Activated CD8-positive, alpha-beta memory T cell treated with anti-CD3 and anti-CD28 coated beads for 4 hours (primary cell): ENCODE measurements at regions not wholly inside any gene's neighbourhood (a gene's known extent, or its start where the extent isn't known, plus 50 kb on each side); places are given as distances from the start of the nearest gene placed in this dataset.
"Not testable (repeated sequence)": the region's sequence is repeated elsewhere in the genome, so short reads cannot be mapped to it uniquely, and the experiment has no call there.

Experiments used
- DNase-seq, 2 donors: peaks; one replicate each; pipeline ENCODE4 v3.0.0-alpha.2; 2020; ENCODE audit warnings: low read depth in 2 of 2

DNA sequence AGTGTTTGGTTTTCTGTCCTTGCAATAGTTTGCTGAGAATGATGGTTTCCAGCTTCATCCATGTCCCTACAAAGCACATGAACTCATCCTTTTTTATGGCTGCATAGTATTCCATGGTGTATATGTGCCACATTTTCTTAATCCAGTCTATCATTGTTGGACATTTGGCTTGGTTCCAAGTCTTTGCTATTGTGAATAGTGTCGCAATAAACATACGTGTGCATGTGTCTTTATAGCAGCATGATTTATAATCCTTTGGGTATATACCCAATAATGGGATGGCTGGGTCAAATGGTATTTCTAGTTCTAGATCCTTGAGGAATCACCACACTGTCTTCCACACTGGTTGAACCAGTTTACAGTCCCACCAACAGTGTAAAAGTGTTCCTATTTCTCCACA, 269.8 kb upstream of the DCN start:
- DNase-seq = not testable (repeated sequence)

DNA sequence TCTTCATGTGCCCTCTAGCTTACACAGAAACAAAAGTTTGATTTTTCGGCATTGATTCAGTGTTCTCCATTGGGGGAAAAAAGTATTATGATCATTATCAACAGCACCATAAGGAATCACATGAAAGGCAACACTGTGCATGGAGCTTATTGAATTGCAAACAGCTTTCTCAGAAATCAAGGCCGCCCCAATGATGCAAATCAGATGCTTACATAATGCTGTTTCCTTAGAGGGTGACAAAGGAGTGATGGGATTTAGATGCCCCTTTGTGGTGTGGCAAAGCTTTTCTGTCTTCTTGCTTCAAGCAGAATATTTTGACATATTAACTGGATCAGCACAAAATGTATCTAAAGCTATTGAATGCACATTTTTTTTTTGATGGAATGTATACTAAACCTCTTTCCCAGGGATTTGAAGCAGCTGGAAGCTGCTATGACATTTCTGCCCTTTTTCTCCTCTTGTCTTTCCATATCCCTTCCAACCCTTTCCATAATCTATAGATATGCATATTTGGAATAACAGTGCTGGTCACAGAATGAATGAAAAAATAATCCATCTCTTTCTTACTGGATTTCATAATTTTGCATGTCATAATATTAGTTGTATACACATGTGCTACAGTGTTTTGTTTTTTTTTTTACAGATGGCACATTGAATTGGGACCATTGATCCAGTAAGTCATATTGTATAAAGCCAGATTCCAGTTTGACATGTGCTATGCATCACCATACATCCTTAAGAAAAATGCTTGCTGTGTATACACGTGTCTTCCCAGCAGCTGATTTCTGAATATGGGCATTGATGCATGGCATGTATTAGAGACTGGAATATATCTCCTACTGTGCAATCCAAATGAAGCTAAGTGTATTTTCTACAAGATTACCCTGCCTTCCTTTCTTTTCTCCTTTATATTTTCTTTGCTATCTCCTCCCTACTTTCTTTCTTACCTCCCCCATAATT, 259.7 kb upstream of the DCN start:
- no peak for DNase-seq

DNA sequence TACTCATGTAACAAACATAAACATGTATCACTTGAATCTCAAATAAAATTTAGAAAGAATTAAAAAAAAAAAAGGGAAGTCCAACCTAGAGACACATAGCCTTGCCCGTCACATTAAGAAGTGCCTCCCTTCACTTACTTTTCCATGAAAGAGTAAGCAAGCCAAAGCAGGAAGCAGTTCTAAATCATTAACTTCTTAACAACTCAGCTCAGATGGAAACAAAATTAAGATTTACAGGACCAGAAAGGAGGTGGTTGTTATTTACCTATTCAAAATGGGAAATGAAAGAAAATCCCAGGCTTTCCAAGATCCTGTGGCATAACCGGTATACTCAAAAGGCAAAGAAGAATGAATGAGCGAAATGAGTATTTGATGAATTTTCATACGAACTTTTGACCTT, 258.6 kb upstream of the DCN start:
- DNase-seq = no peak

DNA sequence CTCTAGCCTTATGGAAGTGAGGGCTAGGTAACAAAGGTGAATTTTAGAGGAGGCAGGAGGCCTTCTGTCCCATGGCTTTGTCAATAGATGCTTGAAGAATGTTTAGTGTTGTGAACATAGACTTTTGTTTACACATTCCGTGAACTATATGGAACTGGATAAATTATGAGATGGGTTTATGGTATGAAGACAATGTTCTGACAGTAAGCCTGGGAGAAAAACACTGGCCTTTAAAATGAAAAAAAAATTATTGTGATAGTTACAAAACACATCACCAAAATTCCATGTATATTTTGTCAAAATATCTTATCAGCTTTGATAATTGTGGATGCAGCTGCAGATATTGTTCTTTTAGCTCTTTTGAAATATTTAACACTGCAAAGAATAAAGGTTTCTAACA, 251.5 kb upstream of the DCN start:
- no peak for DNase-seq

GRCh38 chr12:91432755-91433154, 250.1 kb upstream of the DCN start:
- DNase-seq = no peak

DNA sequence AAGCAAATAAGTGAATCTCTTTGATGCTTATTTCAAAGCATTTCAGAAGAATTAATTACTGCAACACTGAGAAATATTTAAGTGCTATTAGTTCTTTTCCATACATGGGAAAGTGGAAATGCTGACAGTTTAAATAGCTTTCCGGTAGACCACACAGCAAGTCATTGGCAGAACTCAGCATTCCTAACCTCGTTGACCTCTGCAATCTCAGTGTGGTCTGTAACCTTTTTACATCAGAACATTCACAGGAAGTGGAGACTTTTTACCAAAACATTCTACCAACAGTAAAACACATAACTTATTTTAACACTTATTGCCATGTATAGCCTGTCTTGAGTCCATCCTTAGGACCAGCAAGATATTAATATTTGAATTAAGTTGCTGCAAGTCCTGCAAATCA, 249.5 kb upstream of the DCN start:
- DNase-seq = no peak

GRCh38 chr12:91424506-91424905, 241.9 kb upstream of the DCN start:
- no peak for DNase-seq

GRCh38 chr12:91423693-91424050, 241.1 kb upstream of the DCN start:
- DNase-seq = no peak

DNA sequence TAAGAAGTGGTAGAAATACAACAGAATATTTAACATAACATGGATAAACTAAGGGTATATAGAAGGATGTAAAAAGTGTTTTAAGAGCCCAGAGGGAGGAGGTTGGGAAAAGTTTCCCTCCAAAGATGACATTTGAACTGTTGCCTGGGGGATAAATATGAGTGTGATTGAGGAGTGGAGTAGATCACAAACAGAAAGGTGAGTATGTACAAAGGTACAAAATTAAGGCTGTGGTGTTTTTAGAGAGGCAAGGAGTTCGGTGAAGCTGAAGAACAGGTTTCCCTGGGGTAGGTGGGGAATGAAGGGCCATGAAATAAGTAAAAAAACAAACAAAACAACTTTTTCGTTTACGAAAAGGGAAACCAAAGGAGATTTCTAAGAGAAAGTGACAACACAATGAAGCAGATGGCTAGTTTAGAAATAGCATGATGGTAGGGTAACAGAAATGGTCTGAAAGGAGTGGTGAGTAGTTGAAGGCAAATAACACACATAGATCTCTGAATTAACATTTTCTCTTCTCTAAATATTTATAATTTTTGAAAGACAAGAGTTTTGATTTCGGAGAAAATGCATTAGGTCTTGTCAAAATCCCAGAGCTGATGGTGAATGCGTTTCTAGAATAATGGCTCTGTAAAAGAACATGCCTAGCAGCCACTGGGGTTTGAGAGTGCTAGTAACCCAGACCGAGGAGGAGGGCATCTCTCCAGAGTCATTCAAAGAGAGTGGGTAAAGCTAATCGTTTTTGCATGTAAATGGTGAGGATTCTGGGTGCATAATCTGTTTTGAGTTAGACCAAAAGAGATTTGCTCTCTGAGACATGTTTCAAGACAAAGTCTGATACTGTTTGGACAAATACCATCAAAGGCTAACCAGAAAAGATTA, 240.4 kb upstream of the DCN start:
- DNase-seq = no peak

GRCh38 chr12:91422127-91422526, 239.5 kb upstream of the DCN start:
- no peak for DNase-seq

DNA sequence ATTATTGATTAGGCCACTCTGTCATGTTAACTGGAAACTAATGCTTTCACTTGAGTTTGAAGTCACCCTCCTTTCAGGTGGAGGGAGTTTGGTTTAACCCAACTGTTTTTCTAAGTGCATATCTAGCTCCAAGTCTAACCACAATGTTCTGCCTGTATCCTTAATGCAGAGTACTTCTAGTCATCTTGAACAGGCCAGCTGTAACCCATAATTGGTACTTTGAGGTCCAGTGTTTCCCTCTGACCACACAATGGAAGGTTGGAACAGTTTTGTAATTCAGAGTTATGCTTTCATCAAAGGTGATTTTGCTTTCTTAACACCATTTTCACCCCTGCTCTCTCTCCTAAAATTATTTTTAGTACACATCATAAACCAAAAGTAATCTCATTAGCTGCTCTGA, 237.2 kb upstream of the DCN start:
- no peak for DNase-seq

- DNase-seq = no peak
Measured at GRCh38 chr12:91418221-91419090, 235.8 kb upstream of the DCN start.

DNA sequence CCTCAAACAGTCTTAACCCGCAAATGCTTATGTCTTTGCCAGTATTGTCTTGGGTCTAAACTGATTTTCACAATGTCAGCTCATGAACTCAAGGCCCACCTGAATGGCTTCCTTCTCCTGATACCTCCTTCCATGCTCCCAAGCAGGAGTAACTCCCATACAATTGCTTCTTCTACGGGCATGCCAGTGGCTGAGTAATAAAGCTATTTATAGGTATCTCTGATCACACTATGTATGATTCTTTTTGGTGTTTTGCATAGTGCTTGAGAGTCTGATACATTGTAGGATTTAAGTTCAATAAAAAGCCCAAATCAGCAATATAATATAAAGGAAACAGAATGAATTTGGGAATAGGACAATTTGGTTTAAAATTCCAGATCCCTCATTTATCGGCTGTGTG, 235.0 kb upstream of the DCN start:
- no peak for DNase-seq

DNA sequence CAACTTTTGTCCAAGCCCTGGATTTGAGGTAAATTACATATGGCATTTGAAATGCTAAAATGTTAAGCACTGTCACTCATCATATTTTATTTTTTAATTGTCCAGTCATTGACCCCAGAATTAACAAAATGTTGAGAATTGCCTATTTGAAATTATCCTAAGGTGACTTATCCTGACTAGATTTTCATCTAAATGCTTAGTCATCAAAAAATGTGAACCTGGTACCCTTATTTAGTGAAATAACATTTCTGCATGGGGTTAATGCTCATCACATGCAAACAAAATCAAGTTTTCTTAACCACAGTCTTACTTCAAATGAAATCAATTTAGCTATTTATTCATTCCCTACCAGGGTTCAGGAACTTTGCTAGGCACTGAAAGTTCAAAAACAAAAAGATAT, 232.0 kb upstream of the DCN start:
- no peak for DNase-seq

DNA sequence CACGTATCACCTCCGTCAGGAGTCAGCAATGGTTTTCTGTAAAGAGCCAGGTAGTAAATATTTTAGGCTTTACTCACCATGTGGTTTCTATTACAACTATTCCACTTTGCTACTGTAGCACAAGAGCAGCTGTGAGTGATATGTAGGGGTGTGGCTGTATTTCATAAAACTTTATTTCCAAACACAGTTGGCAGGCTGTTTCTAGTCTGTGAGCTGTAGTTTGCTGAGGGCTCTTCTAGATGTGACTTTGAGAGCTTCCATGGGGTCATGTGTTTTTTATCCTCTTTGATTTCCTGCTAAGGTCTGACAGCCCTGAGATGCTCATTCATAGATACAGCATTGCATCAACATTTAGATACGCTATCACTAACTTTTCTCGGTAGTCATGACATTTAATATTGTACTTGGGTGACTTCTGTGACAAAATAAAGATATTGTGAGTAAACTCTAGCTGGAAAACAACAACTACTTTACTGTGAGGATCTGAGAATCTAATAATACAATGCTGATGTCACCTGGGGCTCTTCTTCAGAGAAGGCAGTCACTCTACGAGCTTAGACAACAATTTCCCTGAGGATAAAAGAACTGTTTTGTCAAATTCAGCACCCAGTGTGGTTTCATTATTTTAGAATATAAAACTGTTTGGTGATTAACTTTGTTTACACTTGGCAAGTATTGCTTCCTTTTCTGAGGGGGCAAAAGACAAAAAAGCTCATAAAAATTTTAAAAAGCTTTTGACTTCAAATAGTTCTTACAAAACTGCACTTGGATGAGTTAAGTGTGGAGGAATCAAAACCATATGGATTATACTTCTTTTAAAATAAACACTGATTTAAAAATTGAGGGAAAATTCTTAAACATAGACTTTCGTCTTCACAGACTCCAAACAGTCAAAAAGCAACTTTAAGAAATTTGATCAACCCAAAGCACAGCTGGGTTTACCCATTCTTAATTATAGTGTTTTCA, 231.2 kb upstream of the DCN start:
- DNase-seq = no peak

DNA sequence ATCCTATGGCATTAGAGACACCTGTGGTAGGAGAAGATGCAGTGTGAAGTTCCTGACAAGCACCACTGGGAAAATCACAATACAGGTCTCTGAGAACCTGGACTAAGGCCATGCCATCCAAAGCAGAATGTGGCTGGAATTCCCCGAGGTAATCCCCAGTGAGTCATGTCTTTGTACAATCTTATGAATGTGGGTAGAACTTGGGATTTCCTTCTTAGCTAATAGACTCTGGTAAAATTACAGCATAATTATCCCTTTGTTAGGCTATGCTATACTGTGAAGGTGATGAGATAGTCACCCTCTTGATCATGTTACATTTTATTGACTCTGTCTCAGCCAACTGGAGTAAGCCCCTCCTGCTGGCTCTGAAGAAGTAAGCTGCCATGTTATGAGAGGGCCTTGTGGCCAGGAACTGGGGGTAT, 224.3 kb upstream of the DCN start:
- no peak for DNase-seq

DNA sequence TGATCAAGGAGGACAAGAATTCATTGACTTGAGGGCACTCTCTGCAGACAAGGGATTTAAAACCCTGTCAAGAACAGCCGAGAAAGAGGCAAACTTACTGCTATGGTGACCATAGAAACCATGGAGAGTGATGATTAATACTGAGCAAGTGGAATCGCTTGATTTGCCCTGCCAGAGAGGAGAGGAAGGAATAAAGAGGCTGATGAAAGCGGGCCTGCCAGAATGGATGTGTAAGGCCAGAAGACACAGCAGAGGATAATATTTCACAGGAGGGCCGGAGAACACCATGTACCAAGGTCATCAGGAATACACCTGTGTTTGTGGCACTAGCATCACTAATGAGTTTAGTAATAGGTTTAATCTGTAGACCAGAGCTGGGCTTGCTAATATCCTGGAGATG, 221.8 kb upstream of the DCN start:
- no peak for DNase-seq

DNA sequence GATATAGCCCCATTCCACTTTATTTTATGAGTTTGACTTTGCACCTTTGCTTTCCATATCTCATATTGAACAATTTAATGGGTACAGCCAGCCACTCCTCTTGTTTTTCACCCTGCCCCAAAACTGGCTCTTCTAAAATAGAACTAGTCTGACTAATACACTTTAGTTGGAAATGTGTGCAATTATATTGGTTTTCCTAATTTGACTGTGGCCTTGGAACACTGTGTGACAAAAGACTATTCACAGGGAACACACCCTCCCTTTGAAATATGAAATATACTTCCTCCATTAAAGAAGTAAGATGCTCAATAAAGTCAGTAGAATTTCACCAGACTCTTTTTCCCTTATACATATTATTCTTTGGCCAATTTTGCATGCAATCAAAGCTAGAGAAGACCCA, 218.6 kb upstream of the DCN start:
- DNase-seq = no peak

DNA sequence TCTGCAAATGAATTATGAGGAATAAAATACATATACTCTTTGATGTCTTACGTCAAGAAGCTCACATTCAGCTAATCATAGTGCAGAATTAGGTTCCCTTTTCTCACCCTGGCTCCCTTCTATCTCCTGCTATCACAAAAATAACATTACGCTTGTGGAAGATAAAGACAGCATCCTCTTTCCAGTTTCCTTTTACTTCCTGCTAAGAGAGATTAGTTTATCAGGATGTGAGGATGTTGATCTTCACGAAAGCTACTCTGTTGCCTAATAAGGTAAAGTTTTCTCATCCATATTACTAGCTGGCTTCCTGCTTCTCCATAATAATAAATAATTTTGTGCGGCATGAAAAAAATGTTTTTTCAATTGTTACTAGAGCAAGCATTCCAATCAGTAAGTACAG, 217.7 kb upstream of the DCN start:
- DNase-seq = no peak

DNA sequence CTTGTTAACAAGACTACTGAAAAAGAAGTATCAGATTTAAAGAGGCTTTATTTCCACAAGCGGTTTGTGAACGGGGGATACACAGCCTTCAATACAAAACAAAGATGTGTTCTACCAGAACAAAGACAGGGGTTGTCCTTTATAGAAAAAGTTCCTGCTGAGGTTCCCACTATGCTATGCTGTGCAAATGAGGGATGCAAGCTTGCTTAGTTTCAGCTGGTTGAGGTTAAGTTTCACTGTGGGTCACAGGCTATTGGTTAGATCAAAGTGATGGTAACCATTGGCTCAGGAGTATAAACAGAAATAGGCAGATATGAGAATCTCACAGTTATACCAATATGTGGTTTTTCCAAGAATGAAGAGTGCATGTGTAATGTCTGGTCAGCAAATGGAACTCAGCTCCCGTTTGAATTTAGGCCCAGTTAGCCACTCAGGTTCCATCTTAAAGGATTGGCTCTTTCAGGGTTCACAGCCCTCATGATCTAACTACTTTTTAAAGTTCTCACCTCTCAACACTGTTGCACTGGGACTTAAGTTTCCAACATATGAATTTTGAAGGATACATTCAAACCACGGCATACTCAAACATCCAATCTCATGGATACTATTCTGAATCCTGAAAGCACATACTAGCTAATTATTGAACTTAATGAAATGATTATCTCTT, 215.4 kb upstream of the DCN start:
- no peak for DNase-seq
